ENCODE measurements at regions not wholly inside any gene's neighbourhood (a gene's known extent, or its start where the extent isn't known, plus 50 kb on each side); places are given as distances from the start of the nearest gene placed in this dataset.
"Not testable (repeated sequence)": the region's sequence is repeated elsewhere in the genome, so short reads cannot be mapped to it uniquely, and the experiment has no call there.

- no peak for DNase-seq (ENCODE audit: low spot score)
Measured at GRCh38 chr2:38243186-38243880, 133.7 kb downstream of the ATL2 start.

GRCh38 chr2:38239452-38239851 lies 137.6 kb downstream of the ATL2 start:
- DNase-seq (ENCODE audit: low spot score): no peak

- DNase-seq (ENCODE audit: low spot score): not testable (repeated sequence)
Measured at GRCh38 chr2:38238705-38239104, 138.4 kb downstream of the ATL2 start.

GRCh38 chr2:38237311-38237710 lies 139.8 kb downstream of the ATL2 start:
- no peak for DNase-seq (ENCODE audit: low spot score)

- DNase-seq (ENCODE audit: low spot score): no peak
Measured at GRCh38 chr2:38233231-38233983, 143.7 kb downstream of the ATL2 start.

- no peak for DNase-seq (ENCODE audit: low spot score)
Measured at GRCh38 chr2:38232454-38232853, 144.6 kb downstream of the ATL2 start.

- DNase-seq (ENCODE audit: low spot score): no peak
Measured at GRCh38 chr2:38230756-38231155, 146.3 kb downstream of the ATL2 start.

- no peak for DNase-seq (ENCODE audit: low spot score)
Measured at GRCh38 chr2:38228753-38229152, 148.3 kb downstream of the ATL2 start.

- DNase-seq (ENCODE audit: low spot score): no peak
Measured at GRCh38 chr2:38224821-38225437, 149.0 kb upstream of the CYP1B1 start.

GRCh38 chr2:38224181-38224580 lies 148.2 kb upstream of the CYP1B1 start:
- DNase-seq (ENCODE audit: low spot score): no peak

GRCh38 chr2:38223256-38223655 lies 147.3 kb upstream of the CYP1B1 start:
- DNase-seq (ENCODE audit: low spot score): no peak

- no peak for DNase-seq (ENCODE audit: low spot score)
Measured at GRCh38 chr2:38220164-38220563, 144.2 kb upstream of the CYP1B1 start.

GRCh38 chr2:38218995-38219394 lies 143.0 kb upstream of the CYP1B1 start:
- DNase-seq (ENCODE audit: low spot score): no peak

GRCh38 chr2:38218591-38218991 lies 142.6 kb upstream of the CYP1B1 start:
- no peak for DNase-seq (ENCODE audit: low spot score)

- no peak for DNase-seq (ENCODE audit: low spot score)
Measured at GRCh38 chr2:38217401-38218188, 141.6 kb upstream of the CYP1B1 start.

GRCh38 chr2:38216886-38217285 lies 140.9 kb upstream of the CYP1B1 start:
- DNase-seq (ENCODE audit: low spot score): no peak

- no peak for DNase-seq (ENCODE audit: low spot score)
Measured at GRCh38 chr2:38215993-38216392, 140.0 kb upstream of the CYP1B1 start.

- DNase-seq (ENCODE audit: low spot score): no peak
Measured at GRCh38 chr2:38215522-38215921, 139.6 kb upstream of the CYP1B1 start.

GRCh38 chr2:38214209-38214717 lies 138.3 kb upstream of the CYP1B1 start:
- no peak for DNase-seq (ENCODE audit: low spot score)

- no peak for DNase-seq (ENCODE audit: low spot score)
Measured at GRCh38 chr2:38213619-38214167, 137.7 kb upstream of the CYP1B1 start.

- DNase-seq (ENCODE audit: low spot score): no peak
Measured at GRCh38 chr2:38212312-38212711, 136.4 kb upstream of the CYP1B1 start.

GRCh38 chr2:38207168-38207567 lies 131.2 kb upstream of the CYP1B1 start:
- DNase-seq (ENCODE audit: low spot score): no peak

All from hepatic stellate cell (primary cell).